Activated naive CD4-positive, alpha-beta T cell treated with anti-CD3 and anti-CD28 coated beads for 36 hours (primary cell): ENCODE measurements at regions not wholly inside any gene's neighbourhood (a gene's known extent, or its start where the extent isn't known, plus 50 kb on each side); places are given as distances from the start of the nearest gene placed in this dataset.
"Not testable (repeated sequence)": the region's sequence is repeated elsewhere in the genome, so short reads cannot be mapped to it uniquely, and the experiment has no call there.

Source experiments
- CTCF ChIA-PET: fragments of 350-600 bp; sonication (Branson Sonifier 250); formaldehyde crosslinking; loops from one replicate; lab custom pipeline; 2021; ENCODE audit warnings: antibody characterized with exemption; lab: Charles Lee
- DNase-seq: peaks from one replicate; pipeline ENCODE4 v3.0.0-alpha.2; 2020
- H3K27ac Mint-ChIP-seq: one replicate; pipeline ENCODE4 v1.8.0; 2021; ENCODE audit warnings: mild to moderate bottlenecking, mixed read lengths
- H3K27me3 Mint-ChIP-seq: one replicate; pipeline ENCODE4 v1.8.0; 2021; ENCODE audit warnings: low read depth, mixed read lengths
- H3K36me3 Mint-ChIP-seq: one replicate; pipeline ENCODE4 v1.8.0; 2021; ENCODE audit warnings: low read depth, mixed read lengths
- H3K4me1 Mint-ChIP-seq: one replicate; pipeline ENCODE4 v1.8.0; 2021; ENCODE audit warnings: low read depth, mixed read lengths
- H3K4me3 Mint-ChIP-seq: one replicate; pipeline ENCODE4 v1.8.0; 2021; ENCODE audit warnings: mild to moderate bottlenecking, moderate library complexity, mixed read lengths
- H3K9me3 Mint-ChIP-seq: one replicate; pipeline ENCODE4 v1.8.0; 2021; ENCODE audit warnings: mixed read lengths
- intact Hi-C: fragments of 100-400 bp; cut with micrococcal nuclease; formaldehyde crosslinking; loops from one replicate; pipeline ENCODE4 v1.15.1; 2023

- DNase-seq: no peak
- Mint-ChIP-seq H3K9me3 (no peaks in the 10 kb centered on the region), H3K36me3 (no peaks in the 10 kb centered on the region), H3K27me3 (no peaks in the 10 kb centered on the region), H3K4me3 (no peak overlapping the region), H3K27ac (no peak overlapping the region), H3K4me1 (no peaks in the 10 kb centered on the region)
- intact Hi-C loops: no loop called here
- CTCF ChIA-PET: no interaction called here
Measured at GRCh38 chr5:44997506-44997905, 188.8 kb downstream of the MRPS30 start.

- H3K9me3 Mint-ChIP-seq, H3K4me1 Mint-ChIP-seq, H3K27ac Mint-ChIP-seq, H3K27me3 Mint-ChIP-seq, H3K4me3 Mint-ChIP-seq, H3K36me3 Mint-ChIP-seq, CTCF ChIA-PET, intact Hi-C loops, DNase-seq: not testable (repeated sequence)
Measured at GRCh38 chr5:45007102-45007501, 198.4 kb downstream of the MRPS30 start.

DNA sequence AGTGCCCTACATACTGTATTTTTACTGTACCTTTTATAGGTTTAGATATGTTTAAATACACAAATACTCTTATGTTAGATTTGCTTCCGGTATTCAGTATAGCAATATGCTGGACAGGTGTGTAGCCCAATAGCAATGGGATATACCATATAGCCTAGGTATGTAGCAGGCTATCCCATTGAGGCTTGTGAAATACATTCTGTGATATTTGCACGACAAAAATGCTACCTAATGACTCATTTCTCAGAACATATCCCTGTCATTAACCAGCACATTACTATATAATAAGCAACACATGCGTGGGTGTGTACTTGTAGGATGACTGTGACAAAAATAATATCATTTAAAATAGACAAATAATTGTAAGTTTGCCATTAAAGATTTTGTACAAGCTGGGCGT is 208.8 kb downstream of the MRPS30 start:
- no peaks in the 10 kb centered on the region for H3K4me1 Mint-ChIP-seq
- no peak for DNase-seq
- intact Hi-C loops: no loop called here
- H3K4me3 Mint-ChIP-seq: no peak overlapping the region
- H3K36me3 Mint-ChIP-seq: no peaks in the 10 kb centered on the region
- CTCF ChIA-PET: no interaction called here
- H3K9me3 Mint-ChIP-seq: peaks cover 5% of the 10 kb centered on the region
- no peak overlapping the region for H3K27ac Mint-ChIP-seq
- no peaks in the 10 kb centered on the region for H3K27me3 Mint-ChIP-seq

- no peak for DNase-seq
- intact Hi-C loops: no loop called here
- H3K36me3 Mint-ChIP-seq: no peaks in the 10 kb centered on the region
- no peak overlapping the region for H3K27ac Mint-ChIP-seq
- no peaks in the 10 kb centered on the region for H3K9me3 Mint-ChIP-seq
- no peaks in the 10 kb centered on the region for H3K27me3 Mint-ChIP-seq
- CTCF ChIA-PET: no interaction called here
- no peaks in the 10 kb centered on the region for H3K4me1 Mint-ChIP-seq
- H3K4me3 Mint-ChIP-seq: no peak overlapping the region
Measured at GRCh38 chr5:45029553-45029952, 220.8 kb downstream of the MRPS30 start.

DNA sequence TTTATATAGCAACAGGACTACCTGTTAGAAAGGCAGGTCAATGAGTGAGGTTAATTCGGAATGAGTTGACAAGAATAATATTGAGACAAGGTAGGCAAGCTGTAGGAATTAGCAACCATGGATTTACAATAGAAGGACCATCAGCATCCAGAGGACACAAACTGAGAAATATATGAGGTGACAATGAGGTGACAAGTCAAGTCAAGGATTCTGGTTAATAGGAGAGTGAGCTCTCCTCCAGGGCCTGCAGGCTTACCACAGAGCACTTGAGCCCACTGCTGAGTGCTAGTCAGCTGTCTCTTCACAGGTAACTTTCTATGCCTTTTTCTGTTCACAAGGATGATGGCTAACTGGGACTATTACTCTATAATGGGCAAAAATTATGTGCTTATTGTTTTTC is 227.2 kb downstream of the MRPS30 start:
- intact Hi-C loops: loop anchor here (10.0 kb wide), 1 partner anchor 171 kb away; no protein-coding TSS in a partner anchor
- Mint-ChIP-seq H3K27ac (no peak overlapping the region), H3K4me3 (no peak overlapping the region), H3K4me1 (no peaks in the 10 kb centered on the region), H3K36me3 (no peaks in the 10 kb centered on the region), H3K9me3 (no peaks in the 10 kb centered on the region), H3K27me3 (no peaks in the 10 kb centered on the region)
- no peak for DNase-seq
- CTCF ChIA-PET: no interaction called here

DNA sequence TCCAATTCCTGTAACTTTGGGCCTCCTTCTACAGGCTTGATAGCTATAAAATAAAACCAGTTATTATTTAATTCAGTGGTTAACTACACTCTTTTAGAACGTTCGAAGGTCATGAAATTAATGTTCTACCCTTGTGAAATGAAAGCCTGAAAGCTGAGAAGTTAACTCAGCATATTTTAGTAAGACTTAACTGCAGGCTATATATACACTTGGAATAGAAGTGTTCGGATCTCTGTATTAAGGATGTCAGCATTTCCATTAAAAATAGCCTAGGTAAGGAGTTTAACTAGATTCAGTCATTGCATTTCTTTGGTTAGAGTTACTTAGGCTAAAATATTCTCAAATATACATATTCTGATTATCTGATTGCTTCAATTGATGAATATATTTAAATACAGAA is 229.2 kb downstream of the MRPS30 start:
- CTCF ChIA-PET: interaction anchor here (0.7 to 1.3 kb wide), 2 partner anchors 175 to 1115 kb away, joined by 3 to 4 read pairs; no protein-coding TSS in a partner anchor
- Mint-ChIP-seq H3K4me3 (no peak overlapping the region), H3K27me3 (no peaks in the 10 kb centered on the region), H3K36me3 (no peaks in the 10 kb centered on the region), H3K4me1 (no peaks in the 10 kb centered on the region), H3K9me3 (no peaks in the 10 kb centered on the region), H3K27ac (no peak overlapping the region)
- DNase-seq: no peak
- intact Hi-C loops: loop anchor here (1.0 to 10.0 kb wide), 3 partner anchors 173 to 658 kb away; partner anchors contain the start of gene HCN1

DNA sequence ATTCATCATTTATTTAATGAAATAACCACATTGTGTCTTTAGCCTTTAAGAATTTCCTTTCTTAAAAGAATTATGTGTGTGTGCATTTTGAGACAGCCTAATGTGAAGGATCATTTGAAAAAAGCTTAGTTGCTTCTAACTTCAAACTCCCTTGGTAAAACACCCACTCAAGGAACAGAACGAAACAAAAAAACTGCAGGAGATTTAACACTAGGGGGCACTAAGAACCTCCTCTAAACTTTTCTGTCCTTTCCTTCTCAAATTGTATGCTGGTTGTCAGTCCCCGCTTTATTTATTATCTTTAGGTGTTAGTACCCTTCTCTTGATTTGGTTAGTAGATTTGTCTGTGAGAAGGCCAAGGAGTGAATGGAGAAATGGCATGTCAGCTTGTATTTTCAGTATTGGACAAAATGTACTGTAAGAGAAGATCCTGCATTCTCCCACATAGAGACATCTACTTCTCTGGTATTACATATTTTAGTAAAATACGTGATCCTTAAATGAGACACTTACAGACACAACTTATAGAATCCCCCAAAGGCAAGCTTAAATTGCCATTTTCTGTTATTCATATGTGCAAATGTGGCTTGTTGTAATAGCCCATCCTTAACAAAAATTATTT is 229.7 kb downstream of the MRPS30 start:
- no peaks in the 10 kb centered on the region for H3K36me3 Mint-ChIP-seq
- no peak overlapping the region for H3K27ac Mint-ChIP-seq
- no peaks in the 10 kb centered on the region for H3K9me3 Mint-ChIP-seq
- no peaks in the 10 kb centered on the region for H3K4me1 Mint-ChIP-seq
- no peak overlapping the region for H3K4me3 Mint-ChIP-seq
- CTCF ChIA-PET: interaction anchor here (0.7 to 1.3 kb wide), 2 partner anchors 175 to 1115 kb away, joined by 3 to 4 read pairs; no protein-coding TSS in a partner anchor
- intact Hi-C loops: loop anchor here (1.0 to 10.0 kb wide), 3 partner anchors 174 to 658 kb away; partner anchors contain the start of gene HCN1
- DNase-seq: no peak
- no peaks in the 10 kb centered on the region for H3K27me3 Mint-ChIP-seq

- intact Hi-C loops: no loop called here
- Mint-ChIP-seq H3K27me3 (no peaks in the 10 kb centered on the region), H3K4me3 (no peak overlapping the region)
Measured at GRCh38 chr5:45042283-45042682, 233.5 kb downstream of the MRPS30 start.

DNA sequence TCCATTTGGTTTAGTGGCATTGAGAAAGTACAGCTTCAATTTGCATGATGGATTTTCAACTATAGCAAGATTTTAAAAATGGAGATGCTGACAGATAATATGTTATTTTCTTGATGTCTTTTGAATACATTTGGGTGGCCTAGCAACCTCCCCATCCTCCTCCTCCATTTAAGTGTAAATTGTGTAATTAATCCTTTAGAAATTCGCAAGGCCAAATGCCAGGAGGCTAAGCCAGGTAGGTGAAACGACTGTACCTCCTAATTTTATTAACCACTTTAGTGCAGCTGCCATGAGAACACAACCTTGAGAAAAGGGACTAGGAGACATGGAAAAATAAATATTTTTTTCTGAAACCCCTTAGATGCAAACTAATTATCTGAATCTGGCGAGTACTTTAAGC is 248.8 kb downstream of the MRPS30 start:
- H3K9me3 Mint-ChIP-seq: no peaks in the 10 kb centered on the region
- DNase-seq: no peak
- intact Hi-C loops: no loop called here
- H3K36me3 Mint-ChIP-seq: no peaks in the 10 kb centered on the region
- no peaks in the 10 kb centered on the region for H3K4me1 Mint-ChIP-seq
- H3K27me3 Mint-ChIP-seq: no peaks in the 10 kb centered on the region
- CTCF ChIA-PET: no interaction called here
- no peak overlapping the region for H3K27ac Mint-ChIP-seq
- no peak overlapping the region for H3K4me3 Mint-ChIP-seq

More at GRCh38 chr5:45042283-45042682, 233.5 kb downstream of the MRPS30 start:
- no peaks in the 10 kb centered on the region for H3K9me3 Mint-ChIP-seq
- no peaks in the 10 kb centered on the region for H3K36me3 Mint-ChIP-seq
- CTCF ChIA-PET: no interaction called here
- no peaks in the 10 kb centered on the region for H3K4me1 Mint-ChIP-seq
- no peak overlapping the region for H3K27ac Mint-ChIP-seq
- DNase-seq: no peak

DNA sequence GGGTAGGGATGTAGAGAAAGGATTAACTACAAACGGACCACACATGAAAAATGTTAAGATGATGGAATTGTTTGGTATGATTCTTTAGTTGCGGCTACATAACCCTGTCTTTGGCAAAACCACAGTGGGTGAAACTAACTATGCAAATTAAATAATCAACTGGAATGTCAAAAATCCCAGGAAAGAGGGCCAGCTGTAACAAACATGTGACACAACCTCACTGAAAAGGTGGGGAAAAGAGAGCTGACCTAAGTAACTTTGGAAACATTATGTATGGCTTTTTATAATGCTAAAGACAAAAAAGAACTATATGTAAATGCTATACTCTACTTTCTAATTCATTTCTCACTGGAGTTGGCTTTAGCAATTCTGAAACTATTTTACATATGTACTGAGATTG is 252.0 kb downstream of the MRPS30 start:
- no peak overlapping the region for H3K4me3 Mint-ChIP-seq
- CTCF ChIA-PET: no interaction called here
- intact Hi-C loops: no loop called here

GRCh38 chr5:45062044-45062443 is 253.3 kb downstream of the MRPS30 start:
- Mint-ChIP-seq H3K27ac (no peak overlapping the region), H3K4me1 (no peaks in the 10 kb centered on the region), H3K36me3 (no peaks in the 10 kb centered on the region), H3K9me3 (no peaks in the 10 kb centered on the region), H3K4me3 (no peak overlapping the region), H3K27me3 (no peaks in the 10 kb centered on the region)
- no peak for DNase-seq
- intact Hi-C loops: no loop called here
- CTCF ChIA-PET: no interaction called here

More for the DNA sequence above, 252.0 kb downstream of the MRPS30 start:
- no peak overlapping the region for H3K27ac Mint-ChIP-seq
- DNase-seq: no peak
- no peaks in the 10 kb centered on the region for H3K36me3 Mint-ChIP-seq
- no peaks in the 10 kb centered on the region for H3K4me1 Mint-ChIP-seq
- H3K9me3 Mint-ChIP-seq: no peaks in the 10 kb centered on the region
- H3K27me3 Mint-ChIP-seq: no peaks in the 10 kb centered on the region

DNA sequence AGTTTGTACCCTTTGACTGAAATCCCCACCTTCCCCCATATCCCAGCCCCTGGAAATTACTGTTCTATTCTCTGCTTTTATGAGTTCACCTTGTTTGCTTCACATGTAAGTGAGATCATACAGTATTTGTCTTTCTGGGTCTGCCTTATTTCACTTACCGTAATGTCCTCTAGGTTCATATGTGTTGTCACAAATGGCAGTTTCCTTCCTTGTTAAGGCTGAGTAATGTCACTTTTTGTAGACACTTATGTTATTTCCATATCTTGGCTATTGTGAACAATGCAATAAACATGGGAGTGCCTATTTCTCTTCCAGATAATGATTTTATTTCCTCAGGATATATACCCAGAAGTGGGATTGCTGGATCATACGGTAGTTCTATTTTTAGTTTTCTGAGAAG is 272.3 kb downstream of the MRPS30 start:
- no peak for DNase-seq
- H3K4me1 Mint-ChIP-seq: no peaks in the 10 kb centered on the region
- H3K27ac Mint-ChIP-seq: no peak overlapping the region
- H3K36me3 Mint-ChIP-seq: no peaks in the 10 kb centered on the region
- no peaks in the 10 kb centered on the region for H3K27me3 Mint-ChIP-seq
- peaks cover 8% of the 10 kb centered on the region for H3K9me3 Mint-ChIP-seq
- intact Hi-C loops: no loop called here
- no peak overlapping the region for H3K4me3 Mint-ChIP-seq
- CTCF ChIA-PET: no interaction called here

DNA sequence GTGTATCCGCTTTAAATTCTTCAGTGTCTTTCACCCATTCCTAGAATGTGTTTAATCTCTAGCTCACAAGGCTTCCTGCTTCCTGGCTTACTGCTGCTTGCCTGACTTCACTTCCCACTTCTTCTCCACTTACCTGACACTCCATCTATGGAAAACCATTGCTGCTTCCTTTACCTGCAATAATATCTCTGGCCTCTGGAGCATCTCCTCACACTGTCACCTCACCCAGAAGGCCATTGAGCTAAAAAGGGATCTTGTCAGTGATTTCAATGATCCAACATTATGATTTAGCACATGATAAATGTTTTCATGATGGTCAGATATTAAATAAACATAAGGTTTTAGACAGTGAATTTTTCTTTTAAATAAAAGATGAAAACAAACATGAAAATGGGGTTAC is 281.1 kb downstream of the MRPS30 start:
- CTCF ChIA-PET: interaction anchor here (0.7 kb wide), 1 partner anchor 906 kb away, joined by 3 read pairs; no protein-coding TSS in a partner anchor
- H3K36me3 Mint-ChIP-seq: no peaks in the 10 kb centered on the region

More for the DNA sequence above, 281.1 kb downstream of the MRPS30 start:
- intact Hi-C loops: no loop called here
- Mint-ChIP-seq H3K27me3 (no peaks in the 10 kb centered on the region), H3K9me3 (peaks cover 7% of the 10 kb centered on the region), H3K4me3 (no peak overlapping the region), H3K27ac (no peak overlapping the region), H3K4me1 (no peaks in the 10 kb centered on the region)
- DNase-seq: no peak
